Activated B cell treated with CpG ODN at 0.5 μM for 24 hours (primary cell): ENCODE measurements at regions not wholly inside any gene's neighbourhood (a gene's known extent, or its start where the extent isn't known, plus 50 kb on each side); places are given as distances from the start of the nearest gene placed in this dataset.

Experiments used
- ATAC-seq: fragments of 200-7000 bp; cut with Tn5 transposase; one replicate; pipeline ENCODE4 v1.10.0; 2021; ENCODE audit warnings: low read depth, mild to moderate bottlenecking, moderate library complexity
- CTCF ChIA-PET: fragments of 350-600 bp; sonication (Branson Sonifier 250); formaldehyde crosslinking; loops from one replicate; lab custom pipeline; 2021; ENCODE audit warnings: antibody characterized with exemption; lab: Charles Lee
- POLR2A ChIA-PET: fragments of 350-600 bp; sonication (Branson Sonifier 250); formaldehyde crosslinking; loops from one replicate; lab custom pipeline; 2021; ENCODE audit warnings: antibody characterized with exemption; lab: Charles Lee
- DNase-seq: peaks from one replicate; pipeline ENCODE4 v3.0.0; 2022
- H3K27ac Mint-ChIP-seq: one replicate; pipeline ENCODE4 v1.8.0; 2020; ENCODE audit warnings: mixed read lengths
- H3K27me3 Mint-ChIP-seq: one replicate; pipeline ENCODE4 v1.8.0; 2021; ENCODE audit warnings: mixed read lengths
- H3K36me3 Mint-ChIP-seq: one replicate; pipeline ENCODE4 v1.8.0; 2021; ENCODE audit warnings: low read depth, mixed read lengths
- H3K4me1 Mint-ChIP-seq: one replicate; pipeline ENCODE4 v1.8.0; 2021; ENCODE audit warnings: mixed read lengths
- H3K4me3 Mint-ChIP-seq: one replicate; pipeline ENCODE4 v1.8.0; 2020; ENCODE audit warnings: mild to moderate bottlenecking, mixed read lengths
- H3K9me3 Mint-ChIP-seq: one replicate; pipeline ENCODE4 v1.8.0; 2020; ENCODE audit warnings: mixed read lengths
- CTCF ChIP-seq: fragments of 200-600 bp; IDR thresholded peaks from one replicate; pipeline ENCODE4 v1.8.0; 2022; ENCODE audit warnings: antibody characterized with exemption, mild to moderate bottlenecking
- intact Hi-C: fragments of 100-400 bp; cut with micrococcal nuclease; formaldehyde crosslinking; loops from one replicate; pipeline ENCODE4 v1.15.1; 2024

- intact Hi-C loops = no loop called here
- no peaks in the 10 kb centered on the region for H3K36me3 Mint-ChIP-seq
- H3K27ac Mint-ChIP-seq = no peak overlapping the region
- POLR2A ChIA-PET = no interaction called here
- peak overlapping the region; percentile 65 for H3K4me3 Mint-ChIP-seq
- no peaks in the 10 kb centered on the region for H3K9me3 Mint-ChIP-seq
- peaks cover 48% of the 10 kb centered on the region for H3K27me3 Mint-ChIP-seq
- TF ChIP-seq CTCF = no peak
- CTCF ChIA-PET = no interaction called here
- H3K4me1 Mint-ChIP-seq = peaks cover 4% of the 10 kb centered on the region
- ATAC-seq = no peak
- no peak for DNase-seq
Observed at GRCh38 chr17:79220713-79221291, 146.2 kb downstream of the ENGASE start.

- ChIA-PET CTCF (interaction anchor here (0.7 kb wide), 1 partner anchor 24 kb away, joined by 3 read pairs; no protein-coding TSS in a partner anchor), POLR2A (interaction anchor here (0.7 kb wide), 1 partner anchor 791 kb away, joined by 3 read pairs; no protein-coding TSS in a partner anchor)
- Mint-ChIP-seq H3K9me3 (no peaks in the 10 kb centered on the region), H3K36me3 (no peaks in the 10 kb centered on the region), H3K27me3 (peaks cover 48% of the 10 kb centered on the region), H3K4me3 (peak overlapping the region; percentile 65), H3K27ac (no peak overlapping the region), H3K4me1 (peaks cover 4% of the 10 kb centered on the region)
- intact Hi-C loops = no loop called here
- DNase-seq (no peak), ATAC-seq (no peak)
- TF ChIP-seq CTCF = no peak
Observed at GRCh38 chr17:79220201-79220712, 145.6 kb downstream of the ENGASE start.

GRCh38 chr17:79219208-79219935 is 144.7 kb downstream of the ENGASE start:
- DNase-seq (no peak), ATAC-seq (no peak)
- Mint-ChIP-seq H3K36me3 (no peaks in the 10 kb centered on the region), H3K4me1 (peaks cover 4% of the 10 kb centered on the region), H3K9me3 (no peaks in the 10 kb centered on the region), H3K27me3 (peaks cover 46% of the 10 kb centered on the region), H3K4me3 (no peak overlapping the region), H3K27ac (no peak overlapping the region)
- ChIA-PET POLR2A (no interaction called here), CTCF (no interaction called here)
- no peak for TF ChIP-seq CTCF
- intact Hi-C loops = no loop called here

GRCh38 chr17:79218825-79219200 is 144.2 kb downstream of the ENGASE start:
- no peak for ATAC-seq
- Mint-ChIP-seq H3K27me3 (peaks cover 47% of the 10 kb centered on the region), H3K36me3 (no peaks in the 10 kb centered on the region), H3K4me3 (no peak overlapping the region), H3K27ac (no peak overlapping the region), H3K9me3 (no peaks in the 10 kb centered on the region), H3K4me1 (peaks cover 4% of the 10 kb centered on the region)
- no peak for TF ChIP-seq CTCF
- DNase-seq = no peak
- intact Hi-C loops = no loop called here
- POLR2A ChIA-PET = no interaction called here
- CTCF ChIA-PET = no interaction called here

- H3K4me1 Mint-ChIP-seq = peaks cover 4% of the 10 kb centered on the region
- no peaks in the 10 kb centered on the region for H3K9me3 Mint-ChIP-seq
- H3K4me3 Mint-ChIP-seq = no peak overlapping the region
- H3K36me3 Mint-ChIP-seq = no peaks in the 10 kb centered on the region
- ATAC-seq (no peak), DNase-seq (no peak)
- peaks cover 48% of the 10 kb centered on the region for H3K27me3 Mint-ChIP-seq
- CTCF ChIA-PET = no interaction called here
- intact Hi-C loops = no loop called here
- H3K27ac Mint-ChIP-seq = no peak overlapping the region
- TF ChIP-seq CTCF = no peak
- POLR2A ChIA-PET = no interaction called here
Observed at GRCh38 chr17:79218175-79218824, 143.7 kb downstream of the ENGASE start.
